ENCODE measurements at regions not wholly inside any gene's neighbourhood (a gene's known extent, or its start where the extent isn't known, plus 50 kb on each side); places are given as distances from the start of the nearest gene placed in this dataset.

- DNase-seq: no peak
These were observed 56.9 kb upstream of the MSX2 start for GRCh38 chr5:174667526-174667925.

GRCh38 chr5:174668349-174668748, 56.0 kb upstream of the MSX2 start:
- DNase-seq: no peak

All from suppressor macrophage treated with lipopolysaccharide for 1 hour (primary cell).